HG02973 (cell line): ENCODE measurements at regions not wholly inside any gene's neighbourhood (a gene's known extent, or its start where the extent isn't known, plus 50 kb on each side); places are given as distances from the start of the nearest gene placed in this dataset.
"Not testable (repeated sequence)": the region's sequence is repeated elsewhere in the genome, so short reads cannot be mapped to it uniquely, and the experiment has no call there.

Experiments used
- ATAC-seq: cut with Tn5 transposase; IDR thresholded peaks from one replicate; pipeline ENCODE4 v1.9.1; 2021; ENCODE audit warnings: moderate library complexity; ENCODE audit not compliant: unreplicated experiment

DNA sequence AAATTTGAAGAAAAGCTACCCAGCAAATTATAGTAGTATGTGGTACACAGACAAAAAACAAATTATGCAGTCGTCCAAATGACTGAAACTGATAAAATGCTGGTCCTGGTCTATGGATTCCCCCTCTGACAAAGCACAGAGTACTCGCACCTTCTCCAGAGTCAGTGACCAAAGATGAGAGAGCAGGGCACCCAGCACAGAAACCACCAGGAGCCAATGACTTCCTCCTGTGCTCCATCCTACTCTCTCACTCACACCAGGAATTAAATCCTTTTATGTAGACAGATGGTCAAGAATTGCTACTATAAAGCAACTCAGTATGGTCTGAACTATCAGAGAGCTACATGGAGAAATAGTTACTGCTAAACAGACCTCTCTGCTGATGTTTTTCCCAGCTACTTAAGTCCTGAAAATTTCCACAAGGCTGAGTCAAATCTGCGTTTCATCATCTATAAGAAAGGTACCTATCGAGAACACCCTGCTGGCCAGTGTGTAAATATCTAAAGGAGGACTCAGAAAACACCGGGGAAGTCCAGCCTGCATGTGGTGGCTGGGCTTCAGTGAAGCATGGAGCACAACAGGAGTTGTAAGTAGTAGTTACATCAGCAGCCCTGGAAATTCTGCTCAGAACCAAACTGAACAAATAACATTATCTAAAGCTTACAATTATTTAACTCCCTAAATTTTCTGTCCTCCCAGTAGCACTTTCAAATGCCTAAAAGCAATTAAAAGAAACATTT, 84.5 kb upstream of the FBXO28 start:
- peak; percentile 84 for ATAC-seq

DNA sequence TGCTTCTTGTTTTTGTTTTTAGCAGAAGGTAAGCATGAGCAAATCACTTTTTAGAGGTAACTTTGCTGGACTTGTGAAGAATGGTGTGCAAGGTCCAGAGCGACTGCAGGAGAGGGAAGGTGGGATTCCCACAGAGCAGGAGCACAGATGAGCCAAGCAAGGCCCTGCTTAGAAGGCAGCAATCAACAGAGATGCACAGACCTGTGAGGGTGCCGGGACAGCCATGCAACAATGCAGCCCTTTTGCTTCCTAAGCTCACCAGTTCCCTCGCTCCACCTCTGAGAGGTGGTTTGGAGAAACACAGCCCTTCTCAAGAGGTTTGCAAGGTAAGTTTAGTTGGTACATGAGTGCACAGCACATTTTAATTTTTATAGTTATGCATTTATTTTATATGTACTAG, 85.1 kb upstream of the FBXO28 start:
- not testable (repeated sequence) for ATAC-seq

DNA sequence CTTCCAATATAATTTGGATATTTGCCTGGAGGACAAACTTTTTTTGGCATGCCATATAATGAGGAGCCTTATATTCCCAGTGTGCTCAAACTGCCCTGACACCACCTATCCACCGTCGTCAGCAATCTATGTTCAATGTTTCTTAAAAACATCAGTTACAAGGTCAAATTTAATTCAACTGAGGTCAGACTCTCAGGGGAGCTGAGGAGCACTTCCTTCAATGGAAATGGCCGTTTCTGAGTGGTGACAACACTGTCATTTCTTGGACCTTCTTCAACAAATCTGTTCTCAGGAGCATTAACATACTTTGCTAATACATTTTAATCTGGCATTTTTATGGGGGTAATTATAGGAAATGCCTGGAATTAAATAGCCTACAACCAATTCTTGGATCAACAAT, 90.8 kb upstream of the FBXO28 start:
- ATAC-seq, result not testable (repeated sequence)

DNA sequence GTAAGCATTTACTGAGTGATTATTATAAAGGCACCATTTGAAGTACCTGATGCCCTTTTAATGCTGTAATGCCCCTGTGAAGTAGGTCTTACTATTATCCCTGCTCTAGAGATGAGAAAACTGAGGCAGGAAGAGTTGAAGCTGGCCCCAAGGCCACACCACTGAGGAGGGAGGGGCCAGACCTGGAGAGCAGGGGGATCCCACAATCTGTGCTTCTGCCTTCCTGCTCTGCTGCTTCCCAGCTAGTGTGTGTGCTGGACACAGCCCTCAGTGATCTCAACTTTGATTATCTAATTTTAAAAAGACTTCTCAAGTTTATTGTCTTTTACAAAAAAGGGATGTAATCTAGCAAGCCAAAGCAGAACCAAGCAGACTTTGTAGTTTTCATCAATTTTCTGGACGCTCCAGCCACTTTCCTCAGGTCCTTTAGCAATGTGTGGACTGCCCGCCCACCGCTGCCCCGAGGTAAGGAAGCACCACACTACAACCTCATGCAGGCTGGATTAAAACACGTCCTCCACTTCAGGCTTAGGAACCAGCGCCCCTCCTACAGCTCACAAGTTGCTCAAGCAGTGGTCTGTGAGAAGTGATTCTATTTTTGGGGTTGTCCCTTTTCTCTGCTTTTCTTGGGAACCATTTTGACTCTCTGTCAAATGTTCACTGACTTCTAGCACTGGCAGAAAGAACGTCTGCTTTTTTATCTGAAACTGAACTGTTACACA, 91.5 kb upstream of the FBXO28 start:
- not testable (repeated sequence) for ATAC-seq

DNA sequence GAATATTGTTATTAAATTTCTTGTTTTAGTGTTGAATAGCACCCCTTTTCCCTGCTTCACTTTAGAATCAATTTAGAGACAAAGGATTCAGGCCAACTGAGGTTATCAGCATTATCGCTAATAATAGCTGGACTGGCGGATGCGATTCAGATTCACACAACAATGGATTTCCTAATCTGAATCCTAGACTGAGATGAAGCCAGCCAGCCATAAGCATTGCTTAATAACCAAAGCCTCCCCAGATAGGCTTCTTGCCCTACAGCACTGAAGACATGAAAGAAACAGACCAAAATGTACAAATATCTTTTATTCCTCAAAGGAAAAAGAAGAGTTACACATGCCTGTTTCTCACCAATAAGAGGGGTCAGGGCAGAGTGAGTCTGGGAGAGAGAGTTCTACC, 94.0 kb upstream of the FBXO28 start:
- not testable (repeated sequence) for ATAC-seq

DNA sequence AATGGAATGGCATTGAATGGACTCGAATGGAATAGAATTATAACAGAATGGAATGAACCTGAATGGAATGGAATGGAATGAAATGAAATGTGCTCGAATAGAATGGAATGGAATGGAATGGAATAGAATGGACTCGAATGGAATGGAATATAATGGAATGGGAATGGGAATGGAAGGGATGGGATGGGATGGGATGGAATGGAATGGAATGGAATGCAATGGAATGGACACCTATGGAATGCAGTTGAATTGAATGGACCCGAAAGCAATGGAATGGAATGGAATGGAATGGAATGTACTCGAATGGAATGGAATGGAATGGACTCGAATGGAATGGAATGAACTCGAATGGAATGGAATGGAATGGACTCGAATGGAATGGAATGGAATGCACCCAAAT, 98.1 kb upstream of the FBXO28 start:
- not testable (repeated sequence) for ATAC-seq

DNA sequence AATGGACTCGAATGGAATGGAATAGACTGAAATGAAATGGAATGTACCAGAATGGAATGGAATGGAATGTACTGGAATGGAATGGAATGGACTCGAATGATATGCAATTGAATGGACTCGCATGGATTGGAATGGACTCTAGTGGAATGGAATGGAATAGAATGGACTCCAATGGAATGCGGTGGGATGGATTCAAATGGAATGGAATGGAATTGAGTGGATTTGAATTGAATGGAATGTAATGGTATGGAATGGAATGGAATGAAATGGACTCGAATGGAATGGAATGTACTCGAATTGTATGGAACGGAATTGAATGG, 99.6 kb upstream of the FBXO28 start:
- no peak for ATAC-seq

DNA sequence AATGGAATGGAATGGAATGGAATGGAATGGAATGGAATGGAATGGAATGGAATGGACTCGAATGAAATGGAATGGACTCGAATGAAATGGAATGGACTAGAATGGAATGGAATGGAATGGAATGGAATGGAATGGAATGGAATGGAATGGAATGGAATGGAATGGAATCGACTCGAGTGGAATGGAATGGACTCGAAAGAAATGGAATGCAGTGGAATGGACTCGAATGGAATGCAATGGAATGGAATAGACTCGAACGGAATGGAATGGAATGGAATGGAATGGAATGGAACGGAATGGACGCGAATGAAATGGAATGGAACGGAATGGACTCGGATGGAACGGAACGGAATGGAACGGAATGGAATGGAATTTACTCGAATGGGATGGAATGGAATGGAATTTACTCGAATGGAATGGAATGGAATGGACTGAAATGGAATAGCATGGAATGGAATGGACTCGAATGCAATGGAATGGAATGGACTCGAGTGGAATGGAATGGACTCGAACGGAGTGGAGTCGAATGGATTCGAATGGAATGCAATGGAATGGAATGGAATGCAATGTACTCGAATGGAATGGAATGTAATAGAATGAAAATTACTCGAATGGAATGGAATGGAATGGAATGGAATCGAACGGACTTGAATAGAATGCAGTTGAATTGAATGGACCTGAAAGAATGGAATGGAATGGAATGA, 100.1 kb upstream of the FBXO28 start:
- ATAC-seq, result not testable (repeated sequence)

DNA sequence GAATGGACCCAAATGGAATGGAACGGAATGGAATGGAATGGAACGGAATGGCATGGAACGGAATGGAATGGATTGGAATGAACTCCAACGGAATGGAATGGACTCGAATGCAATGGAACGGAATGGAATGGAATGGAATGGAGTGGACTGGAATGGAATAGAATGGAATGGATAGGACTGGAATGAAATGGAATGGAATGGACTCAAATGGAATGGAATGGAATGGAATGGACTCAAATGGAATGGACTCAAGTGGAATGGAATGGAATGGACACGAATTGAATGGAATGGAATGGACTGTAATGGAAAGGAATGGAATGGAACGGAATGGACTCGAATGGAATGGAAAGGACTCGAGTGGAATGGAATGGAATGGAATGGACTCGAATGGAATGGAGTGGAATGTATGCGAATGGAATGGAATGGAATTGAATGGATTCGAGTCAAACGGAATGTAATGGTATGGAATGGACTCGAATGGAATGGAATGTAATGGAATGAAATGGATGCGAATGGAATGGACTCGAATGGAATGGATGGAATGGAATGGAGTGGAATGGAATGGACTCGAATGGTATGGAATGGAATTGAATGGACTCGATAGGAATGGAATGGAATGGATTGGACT, 101.0 kb upstream of the FBXO28 start:
- not testable (repeated sequence) for ATAC-seq

DNA sequence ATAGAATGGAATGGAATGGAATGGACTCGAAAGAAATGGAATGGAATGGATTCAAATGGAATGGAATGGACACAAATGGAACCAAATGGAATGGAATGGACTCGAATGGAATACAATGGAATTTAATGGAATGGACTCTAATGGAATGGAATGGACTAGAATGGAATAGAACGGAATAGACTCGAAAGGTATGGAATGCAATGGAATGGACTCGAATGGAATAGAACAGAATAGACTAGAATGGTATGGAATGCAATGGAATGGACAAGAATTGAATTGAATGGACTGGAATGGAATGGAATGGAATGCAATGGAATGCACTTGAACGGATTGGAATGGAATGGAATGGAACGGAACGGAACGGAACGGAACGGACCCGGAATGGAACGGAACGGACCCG, 101.7 kb upstream of the FBXO28 start:
- ATAC-seq, result not testable (repeated sequence)

DNA sequence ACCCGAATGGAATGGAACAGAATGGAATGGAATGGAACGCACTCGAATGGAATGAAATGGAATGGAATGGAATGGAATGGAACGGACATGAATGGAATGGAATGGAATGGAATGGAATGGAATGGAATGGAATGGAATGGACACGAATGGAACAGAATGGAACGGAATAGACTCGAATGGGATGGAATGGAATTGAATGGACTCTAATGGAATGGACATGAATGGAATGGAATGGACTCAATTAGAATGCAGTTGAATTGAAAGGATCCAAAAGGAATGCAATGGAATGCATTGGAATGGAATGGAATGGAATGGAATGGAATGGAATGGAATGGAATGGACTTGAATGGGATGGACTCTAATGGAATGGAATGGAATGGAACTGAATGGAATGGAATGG, 102.2 kb upstream of the FBXO28 start:
- not testable (repeated sequence) for ATAC-seq

DNA sequence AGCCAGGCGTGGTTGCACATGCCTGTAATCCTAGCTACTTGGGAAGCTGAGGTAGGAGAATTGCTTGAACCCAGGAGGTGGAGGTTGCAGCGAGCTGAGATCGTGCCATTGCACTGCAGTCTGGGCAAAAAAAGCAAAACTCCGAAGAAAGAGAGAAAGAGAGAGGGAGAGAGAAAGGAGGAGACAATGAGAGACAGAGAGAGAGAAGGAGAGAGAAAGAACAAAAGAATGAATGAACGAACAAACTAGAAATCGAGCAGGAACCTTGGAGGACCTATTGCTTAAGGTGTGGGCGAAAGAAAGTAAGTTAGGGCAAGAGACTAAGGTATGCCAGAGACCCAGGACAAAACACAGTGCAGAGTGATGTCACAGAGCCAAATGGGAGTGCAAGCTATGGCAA, 102.8 kb upstream of the FBXO28 start:
- ATAC-seq, result not testable (repeated sequence)

DNA sequence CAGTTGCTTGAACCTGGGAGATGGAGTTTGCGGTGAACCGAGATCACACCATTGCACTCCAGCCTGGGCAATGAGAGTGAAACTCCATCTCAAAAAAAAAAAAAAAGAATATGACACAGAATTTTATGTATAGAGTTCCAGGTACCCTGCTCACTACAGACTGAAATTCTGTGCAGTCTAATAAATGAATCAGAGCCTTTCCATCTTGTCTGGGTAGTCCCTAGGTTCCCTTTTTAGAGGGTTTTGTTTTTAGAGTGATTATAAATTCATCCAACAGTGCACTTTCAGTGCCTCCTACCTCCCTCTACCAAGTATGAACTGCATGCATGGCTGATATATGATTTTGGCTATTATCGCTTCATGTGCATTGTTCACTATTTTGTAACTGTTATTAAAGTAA, 107.9 kb upstream of the FBXO28 start:
- not testable (repeated sequence) for ATAC-seq

DNA sequence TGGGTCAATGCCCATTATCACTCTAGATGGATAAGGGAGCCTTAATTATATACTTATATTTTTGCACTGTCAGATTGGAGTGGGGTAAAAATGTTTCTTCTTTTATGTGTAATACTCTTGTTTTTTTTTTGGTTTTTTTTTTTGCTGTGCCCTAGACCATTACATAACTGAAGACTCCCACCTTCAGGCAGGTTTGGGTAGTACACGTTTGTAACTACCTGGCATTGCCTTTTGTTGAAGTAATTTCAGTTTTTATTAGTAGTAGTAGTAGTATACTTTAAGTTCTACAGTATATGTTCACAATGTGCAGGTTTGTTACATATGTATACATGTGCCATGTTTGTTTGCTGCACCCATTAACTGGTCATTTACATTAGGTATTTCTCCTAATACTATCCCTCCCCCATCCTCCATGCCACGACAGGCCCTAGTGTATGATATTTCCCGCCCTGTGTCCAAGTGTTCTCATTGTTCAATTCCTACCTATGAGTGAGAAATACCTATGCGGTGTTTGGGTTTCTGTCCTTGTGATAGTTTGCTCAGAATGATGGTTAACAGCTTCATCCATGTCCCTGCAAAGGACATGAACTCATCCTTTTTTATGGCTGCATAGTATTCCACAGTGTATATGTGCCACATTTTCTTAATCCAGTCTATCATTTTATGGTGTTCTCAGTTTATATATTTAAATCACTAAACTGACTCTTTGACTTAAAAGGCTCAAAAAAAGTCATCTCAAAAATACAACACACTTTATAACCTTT, 109.2 kb upstream of the FBXO28 start:
- peak; percentile 63 for ATAC-seq

DNA sequence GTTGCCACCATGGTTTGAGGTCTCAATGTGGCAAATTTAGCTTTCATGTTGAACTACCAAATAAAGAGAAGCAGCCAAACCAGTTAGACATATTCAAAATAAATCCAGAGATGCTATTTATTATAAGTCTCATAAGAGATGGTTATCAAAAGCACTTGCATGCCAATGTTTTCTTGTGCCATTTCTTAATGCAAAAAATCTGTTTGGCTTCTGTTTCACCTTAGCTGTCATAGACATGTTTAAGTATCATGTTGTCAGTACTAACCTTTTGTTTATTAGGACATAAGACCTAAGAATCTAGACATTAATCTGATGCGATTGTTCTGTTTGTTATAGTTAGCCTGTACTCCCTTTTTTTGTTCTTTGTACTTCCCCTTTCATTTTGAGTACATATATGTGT, 110.0 kb upstream of the FBXO28 start:
- not testable (repeated sequence) for ATAC-seq

DNA sequence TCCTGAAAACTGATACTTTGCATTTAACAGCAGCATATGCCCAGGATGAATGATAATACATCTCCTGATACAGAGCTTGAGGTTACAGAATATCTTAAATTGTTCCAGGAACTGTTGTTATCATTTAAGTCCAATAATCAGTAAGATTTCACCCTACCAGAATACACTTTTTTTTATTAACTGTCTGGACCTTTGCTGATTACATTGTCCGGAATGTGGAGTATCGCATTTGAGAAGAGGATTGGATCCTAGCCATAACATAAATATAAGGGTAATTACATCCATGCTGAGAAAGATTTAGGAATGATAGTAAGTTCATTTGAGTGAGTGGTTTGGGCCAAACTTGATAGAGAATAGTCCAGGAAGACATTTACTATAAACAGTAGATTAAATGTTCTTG, 112.2 kb upstream of the FBXO28 start:
- not testable (repeated sequence) for ATAC-seq

DNA sequence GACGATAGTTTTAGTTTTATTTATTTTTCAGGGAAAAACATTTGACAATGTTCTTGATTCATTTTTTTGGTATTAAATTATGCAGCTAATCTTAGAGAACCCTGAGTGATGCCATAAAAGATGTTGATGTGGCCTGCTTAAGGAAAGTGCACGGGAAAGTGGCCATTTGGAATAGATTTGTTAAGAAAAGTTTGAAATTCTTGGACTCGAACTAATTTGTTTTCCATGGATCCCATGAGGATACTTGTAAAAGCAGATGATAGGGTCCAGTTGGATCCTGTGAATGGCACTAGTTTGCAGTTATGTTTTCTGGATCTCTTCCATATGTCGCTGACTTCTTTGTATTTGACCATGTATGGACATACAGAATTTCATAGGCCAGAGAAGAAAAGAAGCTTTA, 114.2 kb upstream of the FBXO28 start:
- not testable (repeated sequence) for ATAC-seq

DNA sequence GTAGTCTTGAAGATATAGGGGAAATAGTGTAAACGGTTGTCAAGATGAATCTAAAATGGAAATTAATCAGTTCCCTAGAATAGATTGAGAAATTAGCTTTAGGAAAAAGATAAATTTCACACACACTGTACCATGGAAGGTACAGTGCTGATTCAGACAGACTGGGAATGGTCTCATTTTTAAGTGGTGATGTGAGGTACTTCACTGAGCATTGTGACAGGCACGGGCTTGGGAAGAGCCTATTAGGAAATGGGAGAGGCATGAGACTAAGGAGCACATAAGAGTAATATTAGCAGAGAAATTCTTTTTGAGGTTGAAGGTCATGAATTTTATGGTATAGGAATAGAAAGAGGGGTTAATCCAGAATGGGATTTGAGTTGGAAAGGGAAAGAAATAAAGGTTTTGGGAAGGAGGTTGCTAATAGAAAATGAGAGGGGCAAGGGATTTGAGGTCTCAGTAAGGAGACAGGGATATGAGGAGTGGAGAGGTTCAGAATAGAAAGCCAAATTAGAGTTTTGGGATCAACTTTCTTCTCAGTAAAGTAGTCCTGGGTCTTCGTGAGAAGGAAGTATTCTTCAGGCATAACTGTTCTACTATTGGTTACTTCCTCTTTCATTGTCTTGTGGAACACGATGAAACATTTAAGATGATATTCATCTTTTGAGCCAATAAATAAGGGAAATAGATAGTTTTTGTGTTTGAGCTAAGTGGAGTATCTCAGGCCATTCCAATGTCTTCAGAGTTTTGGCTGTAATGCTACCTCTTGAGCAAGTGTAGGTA, 115.0 kb upstream of the FBXO28 start:
- ATAC-seq, result not testable (repeated sequence)

DNA sequence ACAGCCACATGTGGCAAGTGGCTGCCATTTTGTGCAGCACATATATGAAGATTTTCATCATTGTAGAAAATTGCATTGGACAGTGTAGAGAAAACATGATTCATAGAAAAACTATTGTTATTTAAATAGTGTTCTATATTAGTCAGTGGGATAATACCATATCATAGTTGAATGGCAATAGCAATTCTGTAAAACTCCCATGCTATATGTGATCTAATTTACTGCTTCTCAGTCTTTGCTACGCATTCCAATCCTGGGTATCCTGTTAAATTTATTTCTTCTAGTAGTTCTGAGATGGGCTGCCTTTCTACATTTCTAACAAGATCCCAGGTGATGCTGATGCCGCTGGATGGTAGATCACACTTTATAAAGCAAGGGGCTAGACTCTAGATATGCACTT, 117.5 kb upstream of the FBXO28 start:
- not testable (repeated sequence) for ATAC-seq
